Stomach (tissue), 8 donors: ENCODE measurements at regions not wholly inside any gene's neighbourhood (a gene's known extent, or its start where the extent isn't known, plus 50 kb on each side); places are given as distances from the start of the nearest gene placed in this dataset.

ENCODE experiments used
- DNase-seq, 2 donors: peaks; one replicate each; pipeline versions ENCODE4 v3.0.0 to v3.0.0-alpha.2; 2013 to 2019
- H3K27ac ChIP-seq, 5 donors: fragments of 200-600 bp in 4 of 5; sonication (generic) in 4 of 5; one replicate each; pipeline ENCODE4 v1.5.1; 2013 to 2019; ENCODE audit warnings: mild to moderate bottlenecking in 1 of 5, moderate library complexity in 1 of 5
- H3K27me3 ChIP-seq, 3 donors: fragments of 200-600 bp; sonication (generic); one replicate each; pipeline ENCODE4 v1.5.1; 2017 to 2019; ENCODE audit warnings: mixed run types in 1 of 3
- H3K36me3 ChIP-seq, 4 donors: fragments of 200-600 bp; sonication (generic); 1 replicate in 3 of 4; 2 replicates in 1 of 4; pipeline ENCODE4 v1.5.1; 2016 to 2019
- H3K4me1 ChIP-seq, 4 donors: fragments of 200-600 bp; sonication (generic); one replicate each; pipeline ENCODE4 v1.5.1; 2016 to 2019
- H3K4me3 ChIP-seq, 4 donors: fragments of 200-600 bp; sonication (generic) in 3 of 4; one replicate each; pipeline ENCODE4 v1.5.1; 2016 to 2019; ENCODE audit warnings: mild to moderate bottlenecking in 1 of 4
- H3K9me3 ChIP-seq, 4 donors: fragments of 200-600 bp; sonication (generic); one replicate each; pipeline ENCODE4 v1.5.1; 2016 to 2019
- EP300 ChIP-seq: sonication (generic); formaldehyde crosslinking; IDR thresholded peaks from one replicate; pipeline ENCODE4 v1.6.1; 2017; ENCODE audit warnings: antibody characterized with exemption
- POLR2A ChIP-seq, 4 donors: fragments of 450-650 bp; IDR thresholded peaks; one replicate each; pipeline ENCODE4 v1.6.1; 2016; ENCODE audit warnings: antibody characterized with exemption in 4 of 4, control low read depth in 2 of 4, mild to moderate bottlenecking in 1 of 4, moderate library complexity in 1 of 4
- POLR2AphosphoS5 ChIP-seq, 3 donors: sonication (generic); formaldehyde crosslinking; IDR thresholded peaks; one replicate each; pipeline ENCODE4 v1.6.1; 2016; ENCODE audit warnings: antibody characterized with exemption in 3 of 3
- WGBS, 5 donors: extraction: QIAGEN DNeasy Blood & Tissue Kit in 3 of 5; methylation state at CpG; one replicate each; pipeline versions ENCODE4 v1.1.5 to v1.1.7; 2013 to 2018; 5-methylcytosine and 5-hydroxymethylcytosine counted together
- intact Hi-C: fragments of 100-400 bp; cut with DNase I; formaldehyde crosslinking; loops from one replicate; pipeline ENCODE4 v1.15.1; 2023; ENCODE audit warnings: low total_unique reads
- TF ChIP-seq, protein P1 (sequence below), 7 experiments: fragments of 450-650 bp in 4 of 7; fragments of 200-600 bp in 3 of 7; sonication (generic) in 3 of 7; IDR thresholded peaks; one replicate each; pipeline ENCODE4 v1.5.1; 2016 to 2019; ENCODE audit warnings: antibody characterized with exemption in 7 of 7, control low read depth in 2 of 7, mild to moderate bottlenecking in 1 of 7
- donor health status: healthy with polysubstance abuse.
- donor health status: Bipolar disorder and iron deficiency.
- donor health status: healthy.

DNA sequence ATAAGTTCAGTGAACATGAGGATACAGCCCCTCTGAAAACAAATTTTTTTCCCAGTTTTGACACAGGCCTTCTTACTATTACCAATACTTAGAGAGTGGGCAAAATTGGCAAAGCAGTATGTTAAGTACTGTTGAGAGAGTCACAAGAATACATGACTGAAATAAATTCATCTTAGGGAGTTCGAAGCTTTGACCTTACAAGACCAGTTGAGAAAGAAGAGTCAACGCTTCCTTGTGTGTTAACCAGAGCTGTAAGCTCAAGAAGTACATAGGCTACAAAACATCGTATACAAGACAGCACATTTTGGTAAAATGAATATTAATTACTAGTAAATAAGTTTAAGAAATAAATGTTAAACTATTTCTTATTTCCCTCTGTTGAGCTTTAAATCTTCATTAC lies 164.4 kb upstream of the RORA start:
- H3K9me3 ChIP-seq: no peaks in the 10 kb centered on the region
- intact Hi-C loops: no loop called here
- no peak overlapping the region for H3K27ac ChIP-seq
- TF ChIP-seq EP300: no peak
- TF ChIP-seq, protein P1, sequence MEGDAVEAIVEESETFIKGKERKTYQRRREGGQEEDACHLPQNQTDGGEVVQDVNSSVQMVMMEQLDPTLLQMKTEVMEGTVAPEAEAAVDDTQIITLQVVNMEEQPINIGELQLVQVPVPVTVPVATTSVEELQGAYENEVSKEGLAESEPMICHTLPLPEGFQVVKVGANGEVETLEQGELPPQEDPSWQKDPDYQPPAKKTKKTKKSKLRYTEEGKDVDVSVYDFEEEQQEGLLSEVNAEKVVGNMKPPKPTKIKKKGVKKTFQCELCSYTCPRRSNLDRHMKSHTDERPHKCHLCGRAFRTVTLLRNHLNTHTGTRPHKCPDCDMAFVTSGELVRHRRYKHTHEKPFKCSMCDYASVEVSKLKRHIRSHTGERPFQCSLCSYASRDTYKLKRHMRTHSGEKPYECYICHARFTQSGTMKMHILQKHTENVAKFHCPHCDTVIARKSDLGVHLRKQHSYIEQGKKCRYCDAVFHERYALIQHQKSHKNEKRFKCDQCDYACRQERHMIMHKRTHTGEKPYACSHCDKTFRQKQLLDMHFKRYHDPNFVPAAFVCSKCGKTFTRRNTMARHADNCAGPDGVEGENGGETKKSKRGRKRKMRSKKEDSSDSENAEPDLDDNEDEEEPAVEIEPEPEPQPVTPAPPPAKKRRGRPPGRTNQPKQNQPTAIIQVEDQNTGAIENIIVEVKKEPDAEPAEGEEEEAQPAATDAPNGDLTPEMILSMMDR (IDR thresholded peaks at IDR 0.05): no peak
- no peak for TF ChIP-seq POLR2A (IDR thresholded peaks at IDR 0.05)
- TF ChIP-seq POLR2AphosphoS5 (IDR thresholded peaks at IDR 0.05): no peak
- no peak for DNase-seq
- H3K4me1 ChIP-seq: no peaks in the 10 kb centered on the region
- H3K4me3 ChIP-seq: no peak overlapping the region
- no peaks in the 10 kb centered on the region for H3K27me3 ChIP-seq
- H3K36me3 ChIP-seq: no peaks in the 10 kb centered on the region
- 74 to 85% (median 78%) methylated on average over 3 of the region's 3 CpGs for WGBS, 5 donors

- TF ChIP-seq POLR2AphosphoS5 (IDR thresholded peaks at IDR 0.05) (no peak), EP300 (no peak), POLR2A (IDR thresholded peaks at IDR 0.05) (no peak)
- TF ChIP-seq, protein P1 (IDR thresholded peaks at IDR 0.05): no peak
- Histone ChIP-seq H3K36me3 (no peaks in the 10 kb centered on the region), H3K27ac (no peak overlapping the region), H3K4me3 (no peak overlapping the region), H3K4me1 (no peaks in the 10 kb centered on the region), H3K9me3 (no peaks in the 10 kb centered on the region), H3K27me3 (no peaks in the 10 kb centered on the region)
- DNase-seq: no peak
- intact Hi-C loops: no loop called here
These were observed 161.0 kb upstream of the RORA start for GRCh38 chr15:61390138-61390537.

- 69 to 86% (median 80%) methylated on average over 6 of the region's 6 CpGs for WGBS, 5 donors
- H3K27ac ChIP-seq: no peak overlapping the region
- H3K9me3 ChIP-seq: no peaks in the 10 kb centered on the region
- no peaks in the 10 kb centered on the region for H3K4me1 ChIP-seq
- H3K27me3 ChIP-seq: no peaks in the 10 kb centered on the region
- H3K4me3 ChIP-seq: no peak overlapping the region
- no peaks in the 10 kb centered on the region for H3K36me3 ChIP-seq
- TF ChIP-seq POLR2A (IDR thresholded peaks at IDR 0.05): no peak
- no peak for TF ChIP-seq EP300
- TF ChIP-seq, protein P1 (IDR thresholded peaks at IDR 0.05): no peak
- intact Hi-C loops: no loop called here
- DNase-seq: no peak
These were observed 160.4 kb upstream of the RORA start for GRCh38 chr15:61389334-61390028.

DNA sequence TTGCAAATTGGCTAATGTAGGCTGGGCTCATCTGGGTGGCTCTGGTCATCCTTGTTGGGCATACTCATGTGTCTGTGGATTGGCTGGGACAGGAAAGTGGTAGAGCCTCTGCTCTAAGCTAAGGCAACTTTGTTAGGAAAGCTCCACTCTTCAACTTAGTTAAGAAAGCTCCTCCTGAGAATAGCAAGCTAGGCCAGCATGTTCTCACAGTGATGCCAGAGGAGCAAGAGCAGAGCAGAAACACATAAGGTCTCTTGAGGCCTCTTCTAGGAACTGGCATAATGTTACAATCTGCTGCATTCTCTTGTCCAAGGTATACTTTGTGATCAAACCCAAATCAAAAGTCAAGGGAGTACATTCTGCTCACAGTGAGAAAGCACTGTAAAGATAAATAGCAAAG lies 158.6 kb upstream of the RORA start:
- H3K36me3 ChIP-seq: no peaks in the 10 kb centered on the region
- DNase-seq: no peak
- TF ChIP-seq, protein P1 (IDR thresholded peaks at IDR 0.05): no peak
- TF ChIP-seq EP300: no peak
- no peak for TF ChIP-seq POLR2AphosphoS5 (IDR thresholded peaks at IDR 0.05)
- no peak for TF ChIP-seq POLR2A (IDR thresholded peaks at IDR 0.05)
- H3K4me3 ChIP-seq: no peak overlapping the region
- intact Hi-C loops: no loop called here
- H3K27me3 ChIP-seq: no peaks in the 10 kb centered on the region
- no peaks in the 10 kb centered on the region for H3K4me1 ChIP-seq
- no peaks in the 10 kb centered on the region for H3K9me3 ChIP-seq
- H3K27ac ChIP-seq: no peak overlapping the region
